HepG2 (cell line): ENCODE measurements at regions not wholly inside any gene's neighbourhood (a gene's known extent, or its start where the extent isn't known, plus 50 kb on each side); places are given as distances from the start of the nearest gene placed in this dataset.

ENCODE experiments used
- DR1 ChIP-seq: sonication (generic); formaldehyde crosslinking; IDR thresholded peaks from 2 replicates; pipeline ENCODE4 v1.8.0; 2021; ENCODE audit warnings: mild to moderate bottlenecking, missing genetic modification reagents, inconsistent platforms
- FOSL2 ChIP-seq: sonication (generic); formaldehyde crosslinking; IDR thresholded peaks from 2 replicates; pipeline ENCODE4 v1.4.0; 2020; ENCODE audit warnings: missing genetic modification reagents
- PHB2 ChIP-seq: fragments of 450-650 bp; IDR thresholded peaks from 2 replicates; pipeline ENCODE4 v1.6.1; 2018; ENCODE audit not compliant: partially characterized antibody
- SPEN ChIP-seq: sonication (generic); formaldehyde crosslinking; IDR thresholded peaks from 2 replicates; pipeline ENCODE4 v1.5.1; 2020; ENCODE audit warnings: low read depth, mild to moderate bottlenecking, missing genetic modification reagents
- TGIF2 ChIP-seq: IDR thresholded peaks from 2 replicates; pipeline ENCODE4 v1.6.1; 2016; ENCODE audit warnings: control low read depth, missing compliant biosample characterization
- ZNF329 ChIP-seq: sonication (generic); formaldehyde crosslinking; IDR thresholded peaks from 2 replicates; pipeline ENCODE4 v1.9.0; 2021; ENCODE audit warnings: low read depth, mild to moderate bottlenecking, missing genetic modification reagents
- ZNF510 ChIP-seq: sonication (generic); formaldehyde crosslinking; IDR thresholded peaks from 2 replicates; pipeline ENCODE4 v1.4.0; 2020; ENCODE audit warnings: low read depth, mild to moderate bottlenecking, missing genetic modification reagents
- ZNF703 ChIP-seq: sonication (generic); formaldehyde crosslinking; IDR thresholded peaks from 2 replicates; pipeline ENCODE4 v1.5.1; 2020; ENCODE audit warnings: missing genetic modification reagents, mild to moderate bottlenecking, moderate library complexity, borderline replicate concordance
- TF ChIP-seq, protein P1 (sequence below), 2 experiments: fragments of 450-650 bp in 1 of 2; sonication (generic) in 1 of 2; formaldehyde crosslinking in 1 of 2; IDR thresholded peaks; 2 replicates each; pipeline versions ENCODE4 v1.6.1 to v1.8.0; 2016 to 2022; ENCODE audit warnings: antibody characterized with exemption in 1 of 2, mild to moderate bottlenecking in 1 of 2, missing genetic modification reagents in 1 of 2
- TF ChIP-seq, protein P2 (sequence below): sonication (generic); formaldehyde crosslinking; IDR thresholded peaks from 2 replicates; pipeline ENCODE4 v1.4.0; 2020; ENCODE audit warnings: mild to moderate bottlenecking, missing genetic modification reagents
- TF ChIP-seq, protein P3 (sequence below): sonication (generic); formaldehyde crosslinking; IDR thresholded peaks from 2 replicates; pipeline ENCODE4 v1.8.1; 2023; ENCODE audit warnings: mild to moderate bottlenecking, moderate library complexity, missing genetic modification reagents
- TF ChIP-seq, protein P4 (sequence below): sonication (generic); formaldehyde crosslinking; conservative IDR thresholded peaks from 2 replicates; pipeline ENCODE4 v1.4.0; 2020; ENCODE audit warnings: missing genetic modification reagents
- TF ChIP-seq, protein P5 (sequence below): sonication (generic); formaldehyde crosslinking; IDR thresholded peaks from 2 replicates; pipeline ENCODE4 v1.4.0; 2020; ENCODE audit warnings: missing genetic modification reagents, borderline replicate concordance

DNA sequence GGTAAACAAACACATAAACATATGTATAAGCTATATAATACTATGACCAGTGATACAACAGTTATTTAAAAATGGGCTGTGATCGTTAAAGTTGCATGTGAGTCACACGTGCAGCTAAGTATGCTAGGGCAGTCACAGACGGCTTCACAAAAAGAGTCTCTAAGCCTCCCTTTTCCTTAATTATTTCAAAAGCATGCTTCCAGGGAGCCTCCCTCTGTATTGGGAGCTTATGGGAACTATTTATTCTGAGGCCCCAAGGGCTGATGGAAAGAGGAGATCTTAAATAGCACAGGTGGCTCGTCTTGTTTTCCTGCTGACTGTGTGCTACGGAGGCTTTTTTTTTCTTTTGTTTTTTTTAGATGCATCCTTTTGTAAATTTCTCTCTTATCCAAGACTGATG lies 94.3 kb downstream of the ADCYAP1 start (continued):
- TF ChIP-seq, protein P1, sequence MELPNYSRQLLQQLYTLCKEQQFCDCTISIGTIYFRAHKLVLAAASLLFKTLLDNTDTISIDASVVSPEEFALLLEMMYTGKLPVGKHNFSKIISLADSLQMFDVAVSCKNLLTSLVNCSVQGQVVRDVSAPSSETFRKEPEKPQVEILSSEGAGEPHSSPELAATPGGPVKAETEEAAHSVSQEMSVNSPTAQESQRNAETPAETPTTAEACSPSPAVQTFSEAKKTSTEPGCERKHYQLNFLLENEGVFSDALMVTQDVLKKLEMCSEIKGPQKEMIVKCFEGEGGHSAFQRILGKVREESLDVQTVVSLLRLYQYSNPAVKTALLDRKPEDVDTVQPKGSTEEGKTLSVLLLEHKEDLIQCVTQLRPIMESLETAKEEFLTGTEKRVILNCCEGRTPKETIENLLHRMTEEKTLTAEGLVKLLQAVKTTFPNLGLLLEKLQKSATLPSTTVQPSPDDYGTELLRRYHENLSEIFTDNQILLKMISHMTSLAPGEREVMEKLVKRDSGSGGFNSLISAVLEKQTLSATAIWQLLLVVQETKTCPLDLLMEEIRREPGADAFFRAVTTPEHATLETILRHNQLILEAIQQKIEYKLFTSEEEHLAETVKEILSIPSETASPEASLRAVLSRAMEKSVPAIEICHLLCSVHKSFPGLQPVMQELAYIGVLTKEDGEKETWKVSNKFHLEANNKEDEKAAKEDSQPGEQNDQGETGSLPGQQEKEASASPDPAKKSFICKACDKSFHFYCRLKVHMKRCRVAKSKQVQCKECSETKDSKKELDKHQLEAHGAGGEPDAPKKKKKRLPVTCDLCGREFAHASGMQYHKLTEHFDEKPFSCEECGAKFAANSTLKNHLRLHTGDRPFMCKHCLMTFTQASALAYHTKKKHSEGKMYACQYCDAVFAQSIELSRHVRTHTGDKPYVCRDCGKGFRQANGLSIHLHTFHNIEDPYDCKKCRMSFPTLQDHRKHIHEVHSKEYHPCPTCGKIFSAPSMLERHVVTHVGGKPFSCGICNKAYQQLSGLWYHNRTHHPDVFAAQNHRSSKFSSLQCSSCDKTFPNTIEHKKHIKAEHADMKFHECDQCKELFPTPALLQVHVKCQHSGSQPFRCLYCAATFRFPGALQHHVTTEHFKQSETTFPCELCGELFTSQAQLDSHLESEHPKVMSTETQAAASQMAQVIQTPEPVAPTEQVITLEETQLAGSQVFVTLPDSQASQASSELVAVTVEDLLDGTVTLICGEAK (IDR thresholded peaks at IDR 0.05): no peak
- TF ChIP-seq, protein P1 (CRISPR knock-in tag; IDR thresholded peaks at IDR 0.05): no peak
- TF ChIP-seq DR1 (CRISPR knock-in tag): no peak
- no peak for TF ChIP-seq FOSL2 (CRISPR knock-in tag)
- TF ChIP-seq ZNF703 (CRISPR knock-in tag): no peak
- no peak for TF ChIP-seq TGIF2 (CRISPR knock-in tag)
- TF ChIP-seq ZNF510 (CRISPR knock-in tag): no peak
- TF ChIP-seq SPEN (CRISPR knock-in tag): no peak
- TF ChIP-seq ZNF329: no peak
- TF ChIP-seq, protein P2, sequence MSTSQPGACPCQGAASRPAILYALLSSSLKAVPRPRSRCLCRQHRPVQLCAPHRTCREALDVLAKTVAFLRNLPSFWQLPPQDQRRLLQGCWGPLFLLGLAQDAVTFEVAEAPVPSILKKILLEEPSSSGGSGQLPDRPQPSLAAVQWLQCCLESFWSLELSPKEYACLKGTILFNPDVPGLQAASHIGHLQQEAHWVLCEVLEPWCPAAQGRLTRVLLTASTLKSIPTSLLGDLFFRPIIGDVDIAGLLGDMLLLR: no peak
- TF ChIP-seq, protein P3, sequence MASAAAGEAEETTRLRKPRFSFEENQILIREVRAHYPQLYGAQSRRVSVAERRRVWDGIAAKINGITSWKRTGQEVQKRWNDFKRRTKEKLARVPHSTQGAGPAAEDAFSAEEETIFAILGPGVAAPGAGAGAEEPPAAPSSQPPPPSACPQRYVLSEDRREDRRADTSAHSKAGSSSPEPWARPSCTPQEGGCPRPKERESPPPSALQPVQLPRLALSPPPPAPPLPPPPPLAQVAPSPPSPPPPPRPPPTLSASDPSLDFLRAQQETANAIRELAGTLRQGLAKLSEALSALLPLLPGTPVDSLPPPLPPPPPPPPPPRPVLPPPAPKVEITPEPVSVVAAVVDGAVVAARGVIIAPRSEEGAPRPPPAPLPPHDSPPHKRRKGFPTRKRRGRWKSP (CRISPR knock-in tag): no peak
- no peak for TF ChIP-seq PHB2
- TF ChIP-seq, protein P4, sequence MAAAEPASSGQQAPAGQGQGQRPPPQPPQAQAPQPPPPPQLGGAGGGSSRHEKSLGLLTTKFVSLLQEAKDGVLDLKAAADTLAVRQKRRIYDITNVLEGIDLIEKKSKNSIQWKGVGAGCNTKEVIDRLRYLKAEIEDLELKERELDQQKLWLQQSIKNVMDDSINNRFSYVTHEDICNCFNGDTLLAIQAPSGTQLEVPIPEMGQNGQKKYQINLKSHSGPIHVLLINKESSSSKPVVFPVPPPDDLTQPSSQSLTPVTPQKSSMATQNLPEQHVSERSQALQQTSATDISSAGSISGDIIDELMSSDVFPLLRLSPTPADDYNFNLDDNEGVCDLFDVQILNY (CRISPR knock-in tag): no peak
- TF ChIP-seq, protein P5, sequence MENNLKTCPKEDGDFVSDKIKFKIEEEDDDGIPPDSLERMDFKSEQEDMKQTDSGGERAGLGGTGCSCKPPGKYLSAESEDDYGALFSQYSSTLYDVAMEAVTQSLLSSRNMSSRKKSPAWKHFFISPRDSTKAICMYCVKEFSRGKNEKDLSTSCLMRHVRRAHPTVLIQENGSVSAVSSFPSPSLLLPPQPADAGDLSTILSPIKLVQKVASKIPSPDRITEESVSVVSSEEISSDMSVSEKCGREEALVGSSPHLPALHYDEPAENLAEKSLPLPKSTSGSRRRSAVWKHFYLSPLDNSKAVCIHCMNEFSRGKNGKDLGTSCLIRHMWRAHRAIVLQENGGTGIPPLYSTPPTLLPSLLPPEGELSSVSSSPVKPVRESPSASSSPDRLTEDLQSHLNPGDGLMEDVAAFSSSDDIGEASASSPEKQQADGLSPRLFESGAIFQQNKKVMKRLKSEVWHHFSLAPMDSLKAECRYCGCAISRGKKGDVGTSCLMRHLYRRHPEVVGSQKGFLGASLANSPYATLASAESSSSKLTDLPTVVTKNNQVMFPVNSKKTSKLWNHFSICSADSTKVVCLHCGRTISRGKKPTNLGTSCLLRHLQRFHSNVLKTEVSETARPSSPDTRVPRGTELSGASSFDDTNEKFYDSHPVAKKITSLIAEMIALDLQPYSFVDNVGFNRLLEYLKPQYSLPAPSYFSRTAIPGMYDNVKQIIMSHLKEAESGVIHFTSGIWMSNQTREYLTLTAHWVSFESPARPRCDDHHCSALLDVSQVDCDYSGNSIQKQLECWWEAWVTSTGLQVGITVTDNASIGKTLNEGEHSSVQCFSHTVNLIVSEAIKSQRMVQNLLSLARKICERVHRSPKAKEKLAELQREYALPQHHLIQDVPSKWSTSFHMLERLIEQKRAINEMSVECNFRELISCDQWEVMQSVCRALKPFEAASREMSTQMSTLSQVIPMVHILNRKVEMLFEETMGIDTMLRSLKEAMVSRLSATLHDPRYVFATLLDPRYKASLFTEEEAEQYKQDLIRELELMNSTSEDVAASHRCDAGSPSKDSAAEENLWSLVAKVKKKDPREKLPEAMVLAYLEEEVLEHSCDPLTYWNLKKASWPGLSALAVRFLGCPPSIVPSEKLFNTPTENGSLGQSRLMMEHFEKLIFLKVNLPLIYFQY: no peak
